Sigmoid colon (tissue), 6 donors: ENCODE measurements at regions not wholly inside any gene's neighbourhood (a gene's known extent, or its start where the extent isn't known, plus 50 kb on each side); places are given as distances from the start of the nearest gene placed in this dataset.

Experiments
- DNase-seq: peaks from one replicate; pipeline ENCODE4 v3.0.0-alpha.2; 2019
- H3K27ac ChIP-seq, 4 donors: fragments of 200-600 bp; sonication (generic); one replicate each; pipeline ENCODE4 v1.5.1; 2016 to 2019; ENCODE audit warnings: mild to moderate bottlenecking in 1 of 4
- H3K27me3 ChIP-seq, 3 donors: fragments of 200-600 bp; sonication (generic); one replicate each; pipeline ENCODE4 v1.5.1; 2019; ENCODE audit warnings: mild to moderate bottlenecking in 1 of 3
- H3K36me3 ChIP-seq, 4 donors: fragments of 200-600 bp; sonication (generic); one replicate each; pipeline ENCODE4 v1.5.1; 2016 to 2019
- H3K4me1 ChIP-seq, 4 donors: fragments of 200-600 bp; sonication (generic); one replicate each; pipeline ENCODE4 v1.5.1; 2017 to 2019
- H3K4me3 ChIP-seq, 4 donors: fragments of 200-600 bp; sonication (generic); one replicate each; pipeline ENCODE4 v1.5.1; 2017 to 2019; ENCODE audit warnings: mild to moderate bottlenecking in 2 of 4, moderate library complexity in 1 of 4
- H3K9me3 ChIP-seq, 4 donors: fragments of 200-600 bp in 3 of 4; sonication (generic) in 3 of 4; one replicate each; pipeline versions ENCODE4 v1.5.1 to v1.6.1; 2013 to 2019
- CTCF ChIP-seq, 4 experiments: fragments of 450-650 bp in 3 of 4; fragments of 200-600 bp in 1 of 4; IDR thresholded peaks; one replicate each; pipeline ENCODE4 v1.5.1; 2016 to 2019; ENCODE audit warnings: antibody characterized with exemption in 4 of 4, mild to moderate bottlenecking in 3 of 4, moderate library complexity in 2 of 4
- EP300 ChIP-seq, 4 donors: sonication (generic); formaldehyde crosslinking; IDR thresholded peaks; one replicate each; pipeline ENCODE4 v1.6.1; 2017; ENCODE audit warnings: antibody characterized with exemption in 4 of 4
- POLR2A ChIP-seq, 2 donors: fragments of 450-650 bp; IDR thresholded peaks; one replicate each; pipeline ENCODE4 v1.6.1; 2016; ENCODE audit warnings: antibody characterized with exemption in 2 of 2, mild to moderate bottlenecking in 2 of 2, moderate library complexity in 2 of 2
- POLR2AphosphoS5 ChIP-seq, 4 donors: sonication (generic); formaldehyde crosslinking; IDR thresholded peaks; one replicate each; pipeline ENCODE4 v1.6.1; 2017; ENCODE audit warnings: antibody characterized with exemption in 4 of 4
- WGBS, 2 donors: extraction: QIAGEN DNeasy Blood & Tissue Kit; methylation state at CpG; one replicate each; pipeline ENCODE4 v1.1.7; 2013; 5-methylcytosine and 5-hydroxymethylcytosine counted together
- intact Hi-C: fragments of 100-400 bp; cut with DNase I; formaldehyde crosslinking; loops from one replicate; pipeline ENCODE4 v1.15.1; 2023
- donor health status: healthy with polysubstance abuse.
- donor health status: healthy.

DNA sequence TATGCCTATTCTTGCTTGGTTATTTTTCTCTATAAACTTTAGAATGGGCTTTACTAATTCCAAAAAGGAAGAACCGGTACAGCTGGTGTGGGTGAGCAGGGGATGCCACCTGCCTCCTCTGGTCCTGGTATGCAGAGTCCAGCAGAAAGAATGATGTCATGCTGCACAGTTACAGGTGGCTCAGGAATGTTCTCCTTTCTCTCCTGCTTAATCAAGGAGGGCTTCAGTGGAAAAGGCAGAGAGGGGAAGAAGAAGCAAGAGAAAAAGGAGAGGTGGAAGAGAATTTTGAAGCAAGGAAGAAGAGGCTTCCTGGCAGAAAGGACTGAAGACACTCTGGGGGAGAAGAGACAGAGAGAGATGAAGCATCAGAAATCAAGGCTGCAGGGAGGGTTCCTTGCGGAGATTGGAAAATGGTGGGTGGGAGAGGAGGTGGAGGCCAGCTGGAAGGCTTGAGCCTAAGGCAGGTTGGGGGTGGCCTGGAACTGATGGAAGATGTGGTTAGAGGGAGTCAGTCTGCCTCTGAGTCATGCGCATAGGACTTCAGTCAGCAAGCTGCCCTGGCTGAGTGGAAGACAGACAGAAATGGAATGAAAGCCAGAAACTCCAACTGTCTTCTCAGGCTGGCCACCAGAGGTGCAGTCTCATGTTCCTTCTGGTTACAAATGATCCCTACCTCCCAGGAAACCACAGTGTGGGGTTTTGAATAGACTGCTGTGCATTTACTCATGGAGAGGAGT, 64.6 kb upstream of the CRHR1 start:
- H3K36me3 ChIP-seq: no peaks in the 10 kb centered on the region
- peaks cover 0 to 22% (median 12%) of the 10 kb centered on the region in 3 donors for H3K27me3 ChIP-seq
- peaks cover 0 to 3% (median 0%) of the 10 kb centered on the region in 4 donors for H3K9me3 ChIP-seq
- H3K4me3 ChIP-seq: no peak overlapping the region
- H3K27ac ChIP-seq: no peak overlapping the region
- H3K4me1 ChIP-seq: no peaks in the 10 kb centered on the region
- WGBS, 2 donors: 64 to 69% methylated on average over 3 of the region's 3 CpGs
- no peak for DNase-seq
- intact Hi-C loops: no loop called here
- TF ChIP-seq POLR2AphosphoS5 (IDR thresholded peaks at IDR 0.05) (no peak), EP300 (IDR thresholded peaks at IDR 0.05) (no peak), CTCF (IDR thresholded peaks at IDR 0.05) (no peak)

GRCh38 chr17:45720386-45720785, 63.7 kb upstream of the CRHR1 start:
- H3K27me3 ChIP-seq: peaks cover 0 to 18% (median 5%) of the 10 kb centered on the region in 3 donors
- H3K9me3 ChIP-seq: peaks cover 0 to 3% (median 0%) of the 10 kb centered on the region in 4 donors
- no peaks in the 10 kb centered on the region for H3K4me1 ChIP-seq
- no peak for TF ChIP-seq POLR2A (IDR thresholded peaks at IDR 0.05)
- H3K4me3 ChIP-seq: no peak overlapping the region
- no peaks in the 10 kb centered on the region for H3K36me3 ChIP-seq
- 79 to 81% methylated on average over 11 of the region's 11 CpGs for WGBS, 2 donors
- intact Hi-C loops: no loop called here
- no peak overlapping the region for H3K27ac ChIP-seq
- DNase-seq: no peak

- Histone ChIP-seq H3K36me3 (no peaks in the 10 kb centered on the region), H3K4me1 (no peaks in the 10 kb centered on the region), H3K27ac (no peak overlapping the region), H3K9me3 (peaks cover 0 to 3% (median 0%) of the 10 kb centered on the region in 4 donors), H3K4me3 (no peak overlapping the region), H3K27me3 (peaks cover 0 to 7% (median 4%) of the 10 kb centered on the region in 3 donors)
- intact Hi-C loops: no loop called here
- DNase-seq: no peak
- WGBS, 2 donors: 33 to 39% methylated on average over 7 of the region's 7 CpGs
- TF ChIP-seq POLR2AphosphoS5 (IDR thresholded peaks at IDR 0.05): no peak
- TF ChIP-seq EP300 (IDR thresholded peaks at IDR 0.05): no peak
- TF ChIP-seq POLR2A (IDR thresholded peaks at IDR 0.05): no peak
- TF ChIP-seq CTCF (IDR thresholded peaks at IDR 0.05): no peak
Observed at GRCh38 chr17:45722161-45722560, 62.0 kb upstream of the CRHR1 start.

DNA sequence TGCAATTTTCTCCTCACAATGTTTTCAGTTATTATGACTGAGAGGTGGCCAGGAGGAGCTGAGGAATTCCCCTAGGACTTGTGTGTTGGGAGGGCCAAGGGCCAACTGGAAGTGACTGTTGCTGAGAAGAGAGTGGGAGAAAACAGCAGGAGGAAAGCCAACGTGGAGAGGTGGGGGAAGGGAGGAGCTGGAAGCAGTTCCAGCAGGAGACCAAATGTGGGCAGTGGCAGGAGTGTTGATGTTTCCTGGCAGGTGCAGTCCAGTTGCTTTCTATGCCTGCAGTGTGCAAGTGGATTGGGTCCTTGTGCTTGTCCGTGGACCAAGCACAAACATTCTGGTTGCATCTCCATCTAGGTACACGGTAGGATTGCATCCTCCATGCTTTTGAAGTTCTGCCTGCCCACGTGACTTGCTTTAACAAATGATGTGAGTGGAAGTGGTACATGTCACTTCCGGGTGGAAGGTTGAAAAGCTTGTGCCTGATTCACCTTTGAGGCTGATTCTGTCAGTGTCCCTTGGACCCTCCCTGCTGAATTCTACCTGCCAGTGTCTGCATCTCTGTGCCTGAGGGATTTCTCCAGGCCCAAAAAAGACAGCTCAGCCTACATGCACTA, 54.7 kb upstream of the CRHR1 start:
- H3K27ac ChIP-seq: no peak overlapping the region
- no peak for TF ChIP-seq POLR2AphosphoS5 (IDR thresholded peaks at IDR 0.05)
- no peak for TF ChIP-seq EP300 (IDR thresholded peaks at IDR 0.05)
- no peak for TF ChIP-seq CTCF (IDR thresholded peaks at IDR 0.05)
- no peak for TF ChIP-seq POLR2A (IDR thresholded peaks at IDR 0.05)
- H3K4me1 ChIP-seq: no peaks in the 10 kb centered on the region
- peaks cover 0 to 13% (median 9%) of the 10 kb centered on the region in 4 donors for H3K9me3 ChIP-seq
- DNase-seq: no peak
- H3K4me3 ChIP-seq: no peak overlapping the region
- peaks cover 0 to 27% (median 4%) of the 10 kb centered on the region in 3 donors for H3K27me3 ChIP-seq
- intact Hi-C loops: no loop called here
- H3K36me3 ChIP-seq: no peaks in the 10 kb centered on the region
- WGBS, 2 donors: 60 to 66% methylated on average over 5 of the region's 5 CpGs

DNA sequence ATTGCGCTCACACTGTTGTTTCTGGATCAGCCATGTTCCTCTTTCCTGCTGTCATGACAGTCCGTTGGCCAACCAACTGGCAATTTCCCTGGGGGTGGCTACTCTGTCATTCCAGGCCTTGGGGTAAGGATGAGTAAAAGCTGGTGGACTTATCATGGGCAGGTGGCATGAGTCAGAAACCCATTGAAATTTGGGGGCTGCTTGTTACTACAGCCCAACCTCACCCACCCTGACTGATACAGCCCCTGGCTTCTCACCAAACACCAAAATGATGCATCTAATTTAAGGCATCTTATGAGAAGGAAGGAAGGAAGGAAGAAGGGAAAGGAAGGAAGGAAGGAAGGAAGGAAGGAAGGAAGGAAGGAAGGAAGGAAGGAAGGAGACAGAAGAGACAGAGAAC, 53.9 kb upstream of the CRHR1 start:
- TF ChIP-seq CTCF (IDR thresholded peaks at IDR 0.05): no peak
- no peak for TF ChIP-seq EP300 (IDR thresholded peaks at IDR 0.05)
- no peak for TF ChIP-seq POLR2AphosphoS5 (IDR thresholded peaks at IDR 0.05)
- TF ChIP-seq POLR2A (IDR thresholded peaks at IDR 0.05): no peak
- H3K4me1 ChIP-seq: no peaks in the 10 kb centered on the region
- intact Hi-C loops: no loop called here
- no peak for DNase-seq
- no peaks in the 10 kb centered on the region for H3K36me3 ChIP-seq
- no peak overlapping the region for H3K4me3 ChIP-seq
- H3K9me3 ChIP-seq: peaks cover 0 to 13% (median 9%) of the 10 kb centered on the region in 4 donors
- H3K27ac ChIP-seq: no peak overlapping the region
- peaks cover 0 to 27% (median 4%) of the 10 kb centered on the region in 3 donors for H3K27me3 ChIP-seq
- WGBS, 2 donors: 92 to 93% methylated on average over 2 of the region's 2 CpGs
